Neural progenitor cell (in vitro differentiated cells): ENCODE measurements at regions not wholly inside any gene's neighbourhood (a gene's known extent, or its start where the extent isn't known, plus 50 kb on each side); places are given as distances from the start of the nearest gene placed in this dataset.

Experiments used
- DNase-seq: peaks from one replicate; pipeline ENCODE4 v3.0.0-alpha.2; 2016; ENCODE audit warnings: low spot score
- H2AFZ ChIP-seq: fragments of 200-600 bp; sonication (generic); replicated peaks from 2 replicates; pipeline ENCODE4 v1.6.1; 2016; ENCODE audit warnings: antibody characterized with exemption
- H3F3A ChIP-seq: fragments of 200-600 bp; sonication (generic); 2 replicates; pipeline ENCODE4 v1.6.1; 2016; ENCODE audit warnings: antibody characterized with exemption, low read depth
- H3K27ac ChIP-seq: fragments of 200-600 bp; sonication (generic); 2 replicates; pipeline ENCODE4 v1.5.1; 2016; ENCODE audit warnings: mild to moderate bottlenecking
- H3K27me3 ChIP-seq: fragments of 200-600 bp; sonication (generic); 2 replicates; pipeline ENCODE4 v1.6.1; 2016; ENCODE audit warnings: mild to moderate bottlenecking, moderate library complexity
- H3K36me3 ChIP-seq: fragments of 200-600 bp; sonication (generic); 2 replicates; pipeline ENCODE4 v1.5.1; 2016
- H3K4me1 ChIP-seq: fragments of 200-600 bp; sonication (generic); 2 replicates; pipeline ENCODE4 v1.6.1; 2016; ENCODE audit warnings: mixed run types
- H3K4me2 ChIP-seq: fragments of 200-600 bp; sonication (generic); 2 replicates; pipeline ENCODE4 v1.6.1; 2016
- H3K4me3 ChIP-seq: fragments of 200-600 bp; sonication (generic); 2 replicates; pipeline ENCODE4 v1.5.1; 2016
- H3K79me2 ChIP-seq: fragments of 200-600 bp; sonication (generic); 2 replicates; pipeline ENCODE4 v1.6.1; 2016; ENCODE audit warnings: low read depth
- H3K9ac ChIP-seq: fragments of 200-600 bp; sonication (generic); 2 replicates; pipeline ENCODE4 v1.6.1; 2016
- H3K9me3 ChIP-seq: fragments of 200-600 bp; sonication (generic); 2 replicates; pipeline ENCODE4 v1.5.1; 2016; ENCODE audit warnings: low read depth
- H4K20me1 ChIP-seq: fragments of 200-600 bp; sonication (generic); 2 replicates; pipeline ENCODE4 v1.6.1; 2016; ENCODE audit warnings: low read depth
- H3K27ac Mint-ChIP-seq: 3 replicates; pipeline ENCODE4 v1.8.0; 2021; ENCODE audit warnings: mixed read lengths
- H3K27me3 Mint-ChIP-seq: 2 replicates; pipeline ENCODE4 v1.8.0; 2022; ENCODE audit warnings: low read depth, mild to moderate bottlenecking, inconsistent platforms, moderate library complexity, mixed read lengths; ENCODE audit not compliant: insufficient read depth
- H3K36me3 Mint-ChIP-seq: 3 replicates; pipeline ENCODE4 v1.8.0; 2021; ENCODE audit warnings: mixed read lengths
- H3K4me1 Mint-ChIP-seq: 3 replicates; pipeline ENCODE4 v1.8.0; 2021; ENCODE audit warnings: mixed read lengths
- H3K4me3 Mint-ChIP-seq: 3 replicates; pipeline ENCODE4 v1.8.0; 2021; ENCODE audit warnings: mild to moderate bottlenecking, moderate library complexity, mixed read lengths
- H3K9me3 Mint-ChIP-seq: 3 replicates; pipeline ENCODE4 v1.8.0; 2020; ENCODE audit warnings: mixed read lengths
- CTCF ChIP-seq: fragments of 200-600 bp; sonication (generic); IDR thresholded peaks from 2 replicates; pipeline ENCODE4 v1.5.1; 2017; ENCODE audit warnings: antibody characterized with exemption, mild to moderate bottlenecking
- EZH2 ChIP-seq: fragments of 200-600 bp; sonication (generic); IDR thresholded peaks from 2 replicates; pipeline ENCODE4 v1.6.1; 2017; ENCODE audit warnings: antibody characterized with exemption, mild to moderate bottlenecking, moderate library complexity
- EZH2phosphoT487 ChIP-seq: fragments of 200-600 bp; sonication (generic); IDR thresholded peaks from 2 replicates; pipeline ENCODE4 v1.6.1; 2017; ENCODE audit warnings: antibody characterized with exemption

GRCh38 chr7:136230210-136230609 lies 253.1 kb upstream of the MTPN start:
- Mint-ChIP-seq H3K4me3 (no peak overlapping the region), H3K36me3 (no peaks in the 10 kb centered on the region), H3K9me3 (peaks cover 2% of the 10 kb centered on the region), H3K27ac (no peak overlapping the region), H3K27me3 (peaks cover 2% of the 10 kb centered on the region), H3K4me1 (no peaks in the 10 kb centered on the region)
- no peaks in the 10 kb centered on the region for H3K27me3 ChIP-seq
- H2AFZ ChIP-seq = no peak overlapping the region
- H3F3A ChIP-seq = no peaks in the 10 kb centered on the region
- H3K4me2 ChIP-seq = no peak overlapping the region
- H3K9ac ChIP-seq = no peak overlapping the region
- H3K36me3 ChIP-seq = no peaks in the 10 kb centered on the region
- H3K27ac ChIP-seq = no peak overlapping the region
- H3K4me1 ChIP-seq = no peaks in the 10 kb centered on the region
- TF ChIP-seq EZH2 (no peak), CTCF (no peak), EZH2phosphoT487 (no peak)
- no peaks in the 10 kb centered on the region for H3K79me2 ChIP-seq
- H4K20me1 ChIP-seq = no peaks in the 10 kb centered on the region
- no peak overlapping the region for H3K4me3 ChIP-seq
- H3K9me3 ChIP-seq = no peaks in the 10 kb centered on the region
- DNase-seq = no peak

- Histone ChIP-seq H3K4me3 (no peak overlapping the region), H3K4me2 (no peak overlapping the region), H3F3A (no peaks in the 10 kb centered on the region), H3K4me1 (no peaks in the 10 kb centered on the region), H3K36me3 (no peaks in the 10 kb centered on the region), H2AFZ (no peak overlapping the region), H3K9ac (no peak overlapping the region), H3K9me3 (no peaks in the 10 kb centered on the region), H3K27me3 (no peaks in the 10 kb centered on the region), H3K27ac (no peak overlapping the region), H4K20me1 (no peaks in the 10 kb centered on the region), H3K79me2 (no peaks in the 10 kb centered on the region)
- H3K4me1 Mint-ChIP-seq = no peaks in the 10 kb centered on the region
- peaks cover 2% of the 10 kb centered on the region for H3K27me3 Mint-ChIP-seq
- no peak for DNase-seq
- H3K27ac Mint-ChIP-seq = no peak overlapping the region
- peaks cover 2% of the 10 kb centered on the region for H3K9me3 Mint-ChIP-seq
- no peak for TF ChIP-seq EZH2phosphoT487
- TF ChIP-seq EZH2 = no peak
- no peak for TF ChIP-seq CTCF
- H3K36me3 Mint-ChIP-seq = no peaks in the 10 kb centered on the region
- H3K4me3 Mint-ChIP-seq = no peak overlapping the region
Measured at GRCh38 chr7:136229790-136230189, 252.6 kb upstream of the MTPN start.

GRCh38 chr7:136228171-136228570 lies 251.0 kb upstream of the MTPN start:
- Histone ChIP-seq H2AFZ (no peak overlapping the region), H3K27ac (no peak overlapping the region), H3K9me3 (no peaks in the 10 kb centered on the region), H3K27me3 (no peaks in the 10 kb centered on the region), H4K20me1 (no peaks in the 10 kb centered on the region), H3K4me2 (no peak overlapping the region), H3K4me1 (no peaks in the 10 kb centered on the region), H3K79me2 (no peaks in the 10 kb centered on the region), H3K4me3 (no peak overlapping the region), H3K9ac (no peak overlapping the region), H3K36me3 (no peaks in the 10 kb centered on the region), H3F3A (no peaks in the 10 kb centered on the region)
- Mint-ChIP-seq H3K4me1 (no peaks in the 10 kb centered on the region), H3K27me3 (peaks cover 2% of the 10 kb centered on the region), H3K4me3 (no peak overlapping the region), H3K27ac (no peak overlapping the region), H3K9me3 (peaks cover 2% of the 10 kb centered on the region), H3K36me3 (no peaks in the 10 kb centered on the region)
- DNase-seq = no peak
- TF ChIP-seq EZH2 = no peak
- no peak for TF ChIP-seq EZH2phosphoT487
- no peak for TF ChIP-seq CTCF

- H3K9me3 ChIP-seq = no peaks in the 10 kb centered on the region
- no peak overlapping the region for H2AFZ ChIP-seq
- H3K4me1 ChIP-seq = peaks cover 16% of the 10 kb centered on the region
- H3K27ac ChIP-seq = no peak overlapping the region
- Mint-ChIP-seq H3K36me3 (no peaks in the 10 kb centered on the region), H3K27ac (no peak overlapping the region), H3K4me1 (peaks cover 8% of the 10 kb centered on the region), H3K9me3 (no peaks in the 10 kb centered on the region), H3K4me3 (no peak overlapping the region), H3K27me3 (no peaks in the 10 kb centered on the region)
- no peaks in the 10 kb centered on the region for H3K79me2 ChIP-seq
- no peaks in the 10 kb centered on the region for H3K27me3 ChIP-seq
- H3K4me2 ChIP-seq = no peak overlapping the region
- H3K9ac ChIP-seq = no peak overlapping the region
- no peak for TF ChIP-seq EZH2phosphoT487
- TF ChIP-seq CTCF = peak; percentile 26
- no peaks in the 10 kb centered on the region for H3K36me3 ChIP-seq
- no peak for DNase-seq
- no peak overlapping the region for H3K4me3 ChIP-seq
- no peaks in the 10 kb centered on the region for H4K20me1 ChIP-seq
- peaks cover 15% of the 10 kb centered on the region for H3F3A ChIP-seq
Measured at GRCh38 chr7:136214356-136214755, 237.2 kb upstream of the MTPN start.
